ENCODE measurements at regions not wholly inside any gene's neighbourhood (a gene's known extent, or its start where the extent isn't known, plus 50 kb on each side); places are given as distances from the start of the nearest gene placed in this dataset.

DNA sequence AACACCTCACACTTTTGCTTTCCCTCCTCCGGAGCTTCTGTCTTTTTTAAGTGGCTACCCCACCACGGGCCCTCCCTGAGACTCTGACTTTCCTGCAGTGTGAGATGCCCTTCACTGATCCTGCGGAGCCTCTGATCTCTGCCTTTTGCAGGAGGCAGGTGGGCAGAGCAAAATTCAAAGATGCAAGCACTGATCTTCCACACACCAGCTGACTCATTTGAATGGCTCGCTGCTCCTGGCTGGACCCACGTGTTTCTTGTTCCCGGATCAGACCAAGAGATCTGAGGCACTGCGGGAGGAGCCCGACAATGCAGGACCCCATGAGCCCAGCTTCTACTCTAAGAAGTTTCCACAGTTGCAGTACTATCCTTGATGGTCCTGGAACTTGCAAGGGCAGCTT is 1607.9 kb upstream of the TENM3 start:
- TF ChIP-seq, protein P1, sequence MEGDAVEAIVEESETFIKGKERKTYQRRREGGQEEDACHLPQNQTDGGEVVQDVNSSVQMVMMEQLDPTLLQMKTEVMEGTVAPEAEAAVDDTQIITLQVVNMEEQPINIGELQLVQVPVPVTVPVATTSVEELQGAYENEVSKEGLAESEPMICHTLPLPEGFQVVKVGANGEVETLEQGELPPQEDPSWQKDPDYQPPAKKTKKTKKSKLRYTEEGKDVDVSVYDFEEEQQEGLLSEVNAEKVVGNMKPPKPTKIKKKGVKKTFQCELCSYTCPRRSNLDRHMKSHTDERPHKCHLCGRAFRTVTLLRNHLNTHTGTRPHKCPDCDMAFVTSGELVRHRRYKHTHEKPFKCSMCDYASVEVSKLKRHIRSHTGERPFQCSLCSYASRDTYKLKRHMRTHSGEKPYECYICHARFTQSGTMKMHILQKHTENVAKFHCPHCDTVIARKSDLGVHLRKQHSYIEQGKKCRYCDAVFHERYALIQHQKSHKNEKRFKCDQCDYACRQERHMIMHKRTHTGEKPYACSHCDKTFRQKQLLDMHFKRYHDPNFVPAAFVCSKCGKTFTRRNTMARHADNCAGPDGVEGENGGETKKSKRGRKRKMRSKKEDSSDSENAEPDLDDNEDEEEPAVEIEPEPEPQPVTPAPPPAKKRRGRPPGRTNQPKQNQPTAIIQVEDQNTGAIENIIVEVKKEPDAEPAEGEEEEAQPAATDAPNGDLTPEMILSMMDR (IDR thresholded peaks at IDR 0.05; ENCODE audit: insufficient read depth, low read depth, low read length) = no peak
- no peak for TF ChIP-seq EZH2 (IDR thresholded peaks at IDR 0.05; ENCODE audit: insufficient read depth, low read length)
